ENCODE measurements at regions not wholly inside any gene's neighbourhood (a gene's known extent, or its start where the extent isn't known, plus 50 kb on each side); places are given as distances from the start of the nearest gene placed in this dataset.

GRCh38 chr21:35268261-35268660, 219.2 kb upstream of the RUNX1 start:
- H3K4me3 ChIP-seq (replicated peaks; ENCODE audit: insufficient read depth, low read length), result no peak overlapping the region
- DNase-seq (ENCODE audit: low read depth in 1 of 2, low spot score in 1 of 2), result no peak
- no peaks in the 10 kb centered on the region for H3K27me3 ChIP-seq (ENCODE audit: insufficient read depth, poor library complexity, severe bottlenecking)
- no peak overlapping the region for H3K27ac ChIP-seq (replicated peaks)
- TF ChIP-seq, protein P1, sequence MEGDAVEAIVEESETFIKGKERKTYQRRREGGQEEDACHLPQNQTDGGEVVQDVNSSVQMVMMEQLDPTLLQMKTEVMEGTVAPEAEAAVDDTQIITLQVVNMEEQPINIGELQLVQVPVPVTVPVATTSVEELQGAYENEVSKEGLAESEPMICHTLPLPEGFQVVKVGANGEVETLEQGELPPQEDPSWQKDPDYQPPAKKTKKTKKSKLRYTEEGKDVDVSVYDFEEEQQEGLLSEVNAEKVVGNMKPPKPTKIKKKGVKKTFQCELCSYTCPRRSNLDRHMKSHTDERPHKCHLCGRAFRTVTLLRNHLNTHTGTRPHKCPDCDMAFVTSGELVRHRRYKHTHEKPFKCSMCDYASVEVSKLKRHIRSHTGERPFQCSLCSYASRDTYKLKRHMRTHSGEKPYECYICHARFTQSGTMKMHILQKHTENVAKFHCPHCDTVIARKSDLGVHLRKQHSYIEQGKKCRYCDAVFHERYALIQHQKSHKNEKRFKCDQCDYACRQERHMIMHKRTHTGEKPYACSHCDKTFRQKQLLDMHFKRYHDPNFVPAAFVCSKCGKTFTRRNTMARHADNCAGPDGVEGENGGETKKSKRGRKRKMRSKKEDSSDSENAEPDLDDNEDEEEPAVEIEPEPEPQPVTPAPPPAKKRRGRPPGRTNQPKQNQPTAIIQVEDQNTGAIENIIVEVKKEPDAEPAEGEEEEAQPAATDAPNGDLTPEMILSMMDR (IDR thresholded peaks at IDR 0.05; ENCODE audit: insufficient read depth, low read length), result no peak
- TF ChIP-seq GABPA (IDR thresholded peaks at IDR 0.05; ENCODE audit: low read depth) (no peak), SPI1 (IDR thresholded peaks at IDR 0.05; ENCODE audit: borderline replicate concordance, low read depth) (no peak), POLR2AphosphoS5 (IDR thresholded peaks at IDR 0.05; ENCODE audit: low read depth) (no peak)
- TF ChIP-seq, protein P2, sequence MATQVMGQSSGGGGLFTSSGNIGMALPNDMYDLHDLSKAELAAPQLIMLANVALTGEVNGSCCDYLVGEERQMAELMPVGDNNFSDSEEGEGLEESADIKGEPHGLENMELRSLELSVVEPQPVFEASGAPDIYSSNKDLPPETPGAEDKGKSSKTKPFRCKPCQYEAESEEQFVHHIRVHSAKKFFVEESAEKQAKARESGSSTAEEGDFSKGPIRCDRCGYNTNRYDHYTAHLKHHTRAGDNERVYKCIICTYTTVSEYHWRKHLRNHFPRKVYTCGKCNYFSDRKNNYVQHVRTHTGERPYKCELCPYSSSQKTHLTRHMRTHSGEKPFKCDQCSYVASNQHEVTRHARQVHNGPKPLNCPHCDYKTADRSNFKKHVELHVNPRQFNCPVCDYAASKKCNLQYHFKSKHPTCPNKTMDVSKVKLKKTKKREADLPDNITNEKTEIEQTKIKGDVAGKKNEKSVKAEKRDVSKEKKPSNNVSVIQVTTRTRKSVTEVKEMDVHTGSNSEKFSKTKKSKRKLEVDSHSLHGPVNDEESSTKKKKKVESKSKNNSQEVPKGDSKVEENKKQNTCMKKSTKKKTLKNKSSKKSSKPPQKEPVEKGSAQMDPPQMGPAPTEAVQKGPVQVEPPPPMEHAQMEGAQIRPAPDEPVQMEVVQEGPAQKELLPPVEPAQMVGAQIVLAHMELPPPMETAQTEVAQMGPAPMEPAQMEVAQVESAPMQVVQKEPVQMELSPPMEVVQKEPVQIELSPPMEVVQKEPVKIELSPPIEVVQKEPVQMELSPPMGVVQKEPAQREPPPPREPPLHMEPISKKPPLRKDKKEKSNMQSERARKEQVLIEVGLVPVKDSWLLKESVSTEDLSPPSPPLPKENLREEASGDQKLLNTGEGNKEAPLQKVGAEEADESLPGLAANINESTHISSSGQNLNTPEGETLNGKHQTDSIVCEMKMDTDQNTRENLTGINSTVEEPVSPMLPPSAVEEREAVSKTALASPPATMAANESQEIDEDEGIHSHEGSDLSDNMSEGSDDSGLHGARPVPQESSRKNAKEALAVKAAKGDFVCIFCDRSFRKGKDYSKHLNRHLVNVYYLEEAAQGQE (IDR thresholded peaks at IDR 0.05; ENCODE audit: insufficient replicate concordance, low read depth), result no peak

DNA sequence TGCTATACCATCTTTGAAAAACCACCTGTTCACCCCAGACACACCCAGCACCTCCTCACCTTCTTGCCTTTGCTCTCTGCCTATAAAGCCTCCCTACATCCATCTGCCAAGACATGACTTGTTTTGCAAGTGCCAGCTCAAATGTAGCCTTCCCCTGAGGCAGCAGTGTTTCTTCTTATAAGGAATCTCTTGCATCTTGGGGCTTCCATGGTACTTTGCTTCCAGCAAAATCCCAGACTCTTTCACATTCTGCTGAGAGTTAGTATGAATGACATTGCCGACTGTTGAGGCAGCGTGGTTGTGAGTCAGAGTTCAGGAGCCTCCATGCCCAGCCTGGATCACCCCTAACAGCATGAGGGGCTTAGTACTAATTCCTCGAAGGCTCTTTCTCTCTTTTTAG, 217.4 kb upstream of the RUNX1 start:
- H3K27me3 ChIP-seq (ENCODE audit: insufficient read depth, poor library complexity, severe bottlenecking), result no peaks in the 10 kb centered on the region
- no peak for TF ChIP-seq POLR2AphosphoS5 (IDR thresholded peaks at IDR 0.05; ENCODE audit: low read depth)
- no peak for TF ChIP-seq GABPA (IDR thresholded peaks at IDR 0.05; ENCODE audit: low read depth)
- TF ChIP-seq, protein P2 (IDR thresholded peaks at IDR 0.05; ENCODE audit: insufficient replicate concordance, low read depth), result no peak
- TF ChIP-seq, protein P1 (IDR thresholded peaks at IDR 0.05; ENCODE audit: insufficient read depth, low read length), result no peak
- TF ChIP-seq SPI1 (IDR thresholded peaks at IDR 0.05; ENCODE audit: borderline replicate concordance, low read depth), result no peak
- DNase-seq (ENCODE audit: low read depth in 1 of 2, low spot score in 1 of 2), result no peak
- no peak overlapping the region for H3K27ac ChIP-seq (replicated peaks)
- H3K4me3 ChIP-seq (replicated peaks; ENCODE audit: insufficient read depth, low read length), result no peak overlapping the region

DNA sequence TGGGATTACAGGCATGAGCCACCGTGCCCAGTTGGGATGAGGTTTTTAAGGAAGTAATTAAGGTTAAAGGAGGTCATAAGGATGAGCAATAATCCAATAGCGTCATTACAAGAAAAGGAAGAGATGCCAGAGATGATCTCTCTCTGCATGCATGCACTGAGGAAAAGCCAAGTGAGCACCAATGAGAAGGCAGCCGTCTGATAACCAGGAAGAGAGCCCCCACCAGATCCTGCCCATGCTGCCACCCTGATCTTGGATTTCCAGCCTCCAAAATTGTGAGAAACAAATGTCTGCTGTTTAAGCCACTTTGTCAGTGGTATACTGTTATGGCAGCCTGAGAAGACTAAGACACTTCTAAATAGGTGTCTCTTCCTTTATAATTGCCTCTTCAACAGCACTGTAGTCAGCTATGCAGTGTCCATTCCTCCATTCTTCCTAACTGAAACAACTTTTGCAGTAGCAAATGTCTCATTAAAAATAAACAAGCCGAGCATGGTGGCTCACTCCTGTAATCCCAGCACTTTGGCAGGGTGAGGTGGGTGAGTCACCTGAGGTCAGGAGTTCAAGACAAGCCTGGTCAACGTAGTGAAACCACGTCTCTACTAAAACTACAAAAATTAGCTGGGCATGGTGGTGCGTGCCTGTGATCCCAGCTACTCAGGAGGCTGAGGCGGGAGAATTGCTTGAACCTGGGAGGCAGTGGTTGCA, 216.2 kb upstream of the RUNX1 start:
- no peak for TF ChIP-seq SPI1 (IDR thresholded peaks at IDR 0.05; ENCODE audit: borderline replicate concordance, low read depth)
- TF ChIP-seq, protein P1 (IDR thresholded peaks at IDR 0.05; ENCODE audit: insufficient read depth, low read length), result no peak
- TF ChIP-seq, protein P2 (IDR thresholded peaks at IDR 0.05; ENCODE audit: insufficient replicate concordance, low read depth), result no peak
- no peak for TF ChIP-seq GABPA (IDR thresholded peaks at IDR 0.05; ENCODE audit: low read depth)
- TF ChIP-seq POLR2AphosphoS5 (IDR thresholded peaks at IDR 0.05; ENCODE audit: low read depth), result no peak
- no peak overlapping the region for H3K4me3 ChIP-seq (replicated peaks; ENCODE audit: insufficient read depth, low read length)
- H3K27me3 ChIP-seq (ENCODE audit: insufficient read depth, poor library complexity, severe bottlenecking), result no peaks in the 10 kb centered on the region
- H3K27ac ChIP-seq (replicated peaks), result no peak overlapping the region
- no peak for DNase-seq (ENCODE audit: low read depth in 1 of 2, low spot score in 1 of 2)

Data from HL-60 (cell line).